ENCODE measurements at regions not wholly inside any gene's neighbourhood (a gene's known extent, or its start where the extent isn't known, plus 50 kb on each side); places are given as distances from the start of the nearest gene placed in this dataset.

GRCh38 chr15:38743147-38743546, 178.5 kb upstream of the RASGRP1 start:
- DNase-seq (ENCODE audit: low spot score): no peak
- BruUV-seq (replicated peaks): no TSS peak
- no peak overlapping the region for H3K4me3 ChIP-seq (ENCODE audit: low read depth, low read length, poor library complexity, severe bottlenecking)
- intact Hi-C loops (cut with micrococcal nuclease; ENCODE audit: unreplicated experiment): no loop called here
- TF ChIP-seq CTCF (conservative IDR thresholded peaks at IDR 0.05; ENCODE audit: low read length): no peak
- TF ChIP-seq EZH2phosphoT487 (IDR thresholded peaks at IDR 0.05; ENCODE audit: borderline replicate concordance, low read depth, low read length): no peak
- H3K27ac ChIP-seq (ENCODE audit: low read depth, low read length, poor library complexity, severe bottlenecking): no peak overlapping the region
- H3K36me3 ChIP-seq (ENCODE audit: insufficient read depth, low read length): no peaks in the 10 kb centered on the region
- no peaks in the 10 kb centered on the region for H3K9me2 ChIP-seq (ENCODE audit: insufficient read depth, low read length)
- no peak overlapping the region for H3K4me2 ChIP-seq (ENCODE audit: low read length)
- ChIA-PET POLR2A (no interaction called here), CTCF (ENCODE audit: unreplicated experiment) (no interaction called here)
- no peaks in the 10 kb centered on the region for H3K4me1 ChIP-seq (ENCODE audit: insufficient read depth, low read length, poor library complexity, severe bottlenecking)
- no peaks in the 10 kb centered on the region for H4K20me1 ChIP-seq (ENCODE audit: insufficient read depth, low read length)
- no peak overlapping the region for H2AFZ ChIP-seq (ENCODE audit: low read length)
- H3K79me2 ChIP-seq (ENCODE audit: insufficient read depth, low read depth, low read length): no peaks in the 10 kb centered on the region
- no peaks in the 10 kb centered on the region for H3K9me3 ChIP-seq (ENCODE audit: low read length)

- no peak for TF ChIP-seq CTCF (conservative IDR thresholded peaks at IDR 0.05; ENCODE audit: low read length)
- TF ChIP-seq EZH2phosphoT487 (IDR thresholded peaks at IDR 0.05; ENCODE audit: borderline replicate concordance, low read depth, low read length): no peak
- CTCF ChIA-PET (ENCODE audit: unreplicated experiment): no interaction called here
- no TSS peak for BruUV-seq (replicated peaks)
- no peak overlapping the region for H2AFZ ChIP-seq (ENCODE audit: low read length)
- POLR2A ChIA-PET: no interaction called here
- H3K27ac ChIP-seq (ENCODE audit: low read depth, low read length, poor library complexity, severe bottlenecking): no peak overlapping the region
- intact Hi-C loops (cut with micrococcal nuclease; ENCODE audit: unreplicated experiment): no loop called here
- H3K9me2 ChIP-seq (ENCODE audit: insufficient read depth, low read length): no peaks in the 10 kb centered on the region
- no peaks in the 10 kb centered on the region for H4K20me1 ChIP-seq (ENCODE audit: insufficient read depth, low read length)
- no peak overlapping the region for H3K4me3 ChIP-seq (ENCODE audit: low read depth, low read length, poor library complexity, severe bottlenecking)
- no peaks in the 10 kb centered on the region for H3K79me2 ChIP-seq (ENCODE audit: insufficient read depth, low read depth, low read length)
- H3K4me1 ChIP-seq (ENCODE audit: insufficient read depth, low read length, poor library complexity, severe bottlenecking): no peaks in the 10 kb centered on the region
- no peak overlapping the region for H3K4me2 ChIP-seq (ENCODE audit: low read length)
- H3K36me3 ChIP-seq (ENCODE audit: insufficient read depth, low read length): no peaks in the 10 kb centered on the region
- no peak for DNase-seq (ENCODE audit: low spot score)
- H3K9me3 ChIP-seq (ENCODE audit: low read length): no peaks in the 10 kb centered on the region
These were observed 180.5 kb upstream of the RASGRP1 start for GRCh38 chr15:38745126-38745525.

- no peaks in the 10 kb centered on the region for H3K4me1 ChIP-seq (ENCODE audit: insufficient read depth, low read length, poor library complexity, severe bottlenecking)
- no peak overlapping the region for H2AFZ ChIP-seq (ENCODE audit: low read length)
- DNase-seq (ENCODE audit: low spot score): no peak
- no peaks in the 10 kb centered on the region for H3K79me2 ChIP-seq (ENCODE audit: insufficient read depth, low read depth, low read length)
- no peaks in the 10 kb centered on the region for H4K20me1 ChIP-seq (ENCODE audit: insufficient read depth, low read length)
- ChIA-PET POLR2A (no interaction called here), CTCF (ENCODE audit: unreplicated experiment) (no interaction called here)
- intact Hi-C loops (cut with micrococcal nuclease; ENCODE audit: unreplicated experiment): no loop called here
- no peaks in the 10 kb centered on the region for H3K9me2 ChIP-seq (ENCODE audit: insufficient read depth, low read length)
- H3K4me2 ChIP-seq (ENCODE audit: low read length): no peak overlapping the region
- BruUV-seq (replicated peaks): no TSS peak
- TF ChIP-seq EZH2phosphoT487 (IDR thresholded peaks at IDR 0.05; ENCODE audit: borderline replicate concordance, low read depth, low read length) (no peak), CTCF (conservative IDR thresholded peaks at IDR 0.05; ENCODE audit: low read length) (no peak)
- no peak overlapping the region for H3K4me3 ChIP-seq (ENCODE audit: low read depth, low read length, poor library complexity, severe bottlenecking)
- no peaks in the 10 kb centered on the region for H3K36me3 ChIP-seq (ENCODE audit: insufficient read depth, low read length)
- H3K27ac ChIP-seq (ENCODE audit: low read depth, low read length, poor library complexity, severe bottlenecking): no peak overlapping the region
- no peaks in the 10 kb centered on the region for H3K9me3 ChIP-seq (ENCODE audit: low read length)
These were observed 181.0 kb upstream of the RASGRP1 start for GRCh38 chr15:38745626-38746025.

Measured in OCI-LY7 (cell line).